ENCODE measurements at regions not wholly inside any gene's neighbourhood (a gene's known extent, or its start where the extent isn't known, plus 50 kb on each side); places are given as distances from the start of the nearest gene placed in this dataset.

- TF ChIP-seq, protein P1, sequence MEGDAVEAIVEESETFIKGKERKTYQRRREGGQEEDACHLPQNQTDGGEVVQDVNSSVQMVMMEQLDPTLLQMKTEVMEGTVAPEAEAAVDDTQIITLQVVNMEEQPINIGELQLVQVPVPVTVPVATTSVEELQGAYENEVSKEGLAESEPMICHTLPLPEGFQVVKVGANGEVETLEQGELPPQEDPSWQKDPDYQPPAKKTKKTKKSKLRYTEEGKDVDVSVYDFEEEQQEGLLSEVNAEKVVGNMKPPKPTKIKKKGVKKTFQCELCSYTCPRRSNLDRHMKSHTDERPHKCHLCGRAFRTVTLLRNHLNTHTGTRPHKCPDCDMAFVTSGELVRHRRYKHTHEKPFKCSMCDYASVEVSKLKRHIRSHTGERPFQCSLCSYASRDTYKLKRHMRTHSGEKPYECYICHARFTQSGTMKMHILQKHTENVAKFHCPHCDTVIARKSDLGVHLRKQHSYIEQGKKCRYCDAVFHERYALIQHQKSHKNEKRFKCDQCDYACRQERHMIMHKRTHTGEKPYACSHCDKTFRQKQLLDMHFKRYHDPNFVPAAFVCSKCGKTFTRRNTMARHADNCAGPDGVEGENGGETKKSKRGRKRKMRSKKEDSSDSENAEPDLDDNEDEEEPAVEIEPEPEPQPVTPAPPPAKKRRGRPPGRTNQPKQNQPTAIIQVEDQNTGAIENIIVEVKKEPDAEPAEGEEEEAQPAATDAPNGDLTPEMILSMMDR (IDR thresholded peaks at IDR 0.05; ENCODE audit: low read depth, low read length, missing input control): no peak
Observed at GRCh38 chr17:72569148-72569946, 448.5 kb downstream of the SOX9 start (continued).

- WGBS: 56% methylated on average over 9 of the region's 9 CpGs
Observed at GRCh38 chr17:72571813-72572396, 451.1 kb downstream of the SOX9 start.

More at GRCh38 chr17:72571813-72572396, 451.1 kb downstream of the SOX9 start:
- Histone ChIP-seq H3K27me3 (ENCODE audit: control insufficient read depth in 4 of 4, insufficient read depth in 4 of 4, low read length in 3 of 4) (no peaks in the 10 kb centered on the region), H3K27ac (ENCODE audit: low read depth in 1 of 2, low read length in 2 of 2) (no peak overlapping the region), H3K4me1 (ENCODE audit: control insufficient read depth in 4 of 4, insufficient read depth in 4 of 4, low read length in 3 of 4) (no peaks in the 10 kb centered on the region), H3K9me3 (ENCODE audit: control insufficient read depth in 4 of 4, low read length in 3 of 4) (no peaks in the 10 kb centered on the region), H3K9ac (ENCODE audit: low read depth in 1 of 2, low read length in 2 of 2) (no peak overlapping the region), H3K36me3 (ENCODE audit: control insufficient read depth in 4 of 4, insufficient read depth in 3 of 4, low read depth in 1 of 4, low read length in 3 of 4) (no peaks in the 10 kb centered on the region), H3K4me3 (ENCODE audit: low read depth in 1 of 3, low read length in 3 of 3) (no peak overlapping the region)
- TF ChIP-seq, protein P2, sequence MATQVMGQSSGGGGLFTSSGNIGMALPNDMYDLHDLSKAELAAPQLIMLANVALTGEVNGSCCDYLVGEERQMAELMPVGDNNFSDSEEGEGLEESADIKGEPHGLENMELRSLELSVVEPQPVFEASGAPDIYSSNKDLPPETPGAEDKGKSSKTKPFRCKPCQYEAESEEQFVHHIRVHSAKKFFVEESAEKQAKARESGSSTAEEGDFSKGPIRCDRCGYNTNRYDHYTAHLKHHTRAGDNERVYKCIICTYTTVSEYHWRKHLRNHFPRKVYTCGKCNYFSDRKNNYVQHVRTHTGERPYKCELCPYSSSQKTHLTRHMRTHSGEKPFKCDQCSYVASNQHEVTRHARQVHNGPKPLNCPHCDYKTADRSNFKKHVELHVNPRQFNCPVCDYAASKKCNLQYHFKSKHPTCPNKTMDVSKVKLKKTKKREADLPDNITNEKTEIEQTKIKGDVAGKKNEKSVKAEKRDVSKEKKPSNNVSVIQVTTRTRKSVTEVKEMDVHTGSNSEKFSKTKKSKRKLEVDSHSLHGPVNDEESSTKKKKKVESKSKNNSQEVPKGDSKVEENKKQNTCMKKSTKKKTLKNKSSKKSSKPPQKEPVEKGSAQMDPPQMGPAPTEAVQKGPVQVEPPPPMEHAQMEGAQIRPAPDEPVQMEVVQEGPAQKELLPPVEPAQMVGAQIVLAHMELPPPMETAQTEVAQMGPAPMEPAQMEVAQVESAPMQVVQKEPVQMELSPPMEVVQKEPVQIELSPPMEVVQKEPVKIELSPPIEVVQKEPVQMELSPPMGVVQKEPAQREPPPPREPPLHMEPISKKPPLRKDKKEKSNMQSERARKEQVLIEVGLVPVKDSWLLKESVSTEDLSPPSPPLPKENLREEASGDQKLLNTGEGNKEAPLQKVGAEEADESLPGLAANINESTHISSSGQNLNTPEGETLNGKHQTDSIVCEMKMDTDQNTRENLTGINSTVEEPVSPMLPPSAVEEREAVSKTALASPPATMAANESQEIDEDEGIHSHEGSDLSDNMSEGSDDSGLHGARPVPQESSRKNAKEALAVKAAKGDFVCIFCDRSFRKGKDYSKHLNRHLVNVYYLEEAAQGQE (IDR thresholded peaks at IDR 0.05): no peak
- TF ChIP-seq GABPA (IDR thresholded peaks at IDR 0.05 in 1 of 2, conservative IDR thresholded peaks at IDR 0.05 in 1 of 2) (no peak), SP1 (IDR thresholded peaks at IDR 0.05) (no peak), FOXA1 (IDR thresholded peaks at IDR 0.05) (no peak), HNF4G (IDR thresholded peaks at IDR 0.05) (no peak)
- TF ChIP-seq, protein P3, sequence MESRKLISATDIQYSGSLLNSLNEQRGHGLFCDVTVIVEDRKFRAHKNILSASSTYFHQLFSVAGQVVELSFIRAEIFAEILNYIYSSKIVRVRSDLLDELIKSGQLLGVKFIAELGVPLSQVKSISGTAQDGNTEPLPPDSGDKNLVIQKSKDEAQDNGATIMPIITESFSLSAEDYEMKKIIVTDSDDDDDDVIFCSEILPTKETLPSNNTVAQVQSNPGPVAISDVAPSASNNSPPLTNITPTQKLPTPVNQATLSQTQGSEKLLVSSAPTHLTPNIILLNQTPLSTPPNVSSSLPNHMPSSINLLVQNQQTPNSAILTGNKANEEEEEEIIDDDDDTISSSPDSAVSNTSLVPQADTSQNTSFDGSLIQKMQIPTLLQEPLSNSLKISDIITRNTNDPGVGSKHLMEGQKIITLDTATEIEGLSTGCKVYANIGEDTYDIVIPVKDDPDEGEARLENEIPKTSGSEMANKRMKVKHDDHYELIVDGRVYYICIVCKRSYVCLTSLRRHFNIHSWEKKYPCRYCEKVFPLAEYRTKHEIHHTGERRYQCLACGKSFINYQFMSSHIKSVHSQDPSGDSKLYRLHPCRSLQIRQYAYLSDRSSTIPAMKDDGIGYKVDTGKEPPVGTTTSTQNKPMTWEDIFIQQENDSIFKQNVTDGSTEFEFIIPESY (IDR thresholded peaks at IDR 0.05): no peak
- TF ChIP-seq, protein P4, sequence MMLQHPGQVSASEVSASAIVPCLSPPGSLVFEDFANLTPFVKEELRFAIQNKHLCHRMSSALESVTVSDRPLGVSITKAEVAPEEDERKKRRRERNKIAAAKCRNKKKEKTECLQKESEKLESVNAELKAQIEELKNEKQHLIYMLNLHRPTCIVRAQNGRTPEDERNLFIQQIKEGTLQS (IDR thresholded peaks at IDR 0.05): no peak
- TF ChIP-seq, protein P5, sequence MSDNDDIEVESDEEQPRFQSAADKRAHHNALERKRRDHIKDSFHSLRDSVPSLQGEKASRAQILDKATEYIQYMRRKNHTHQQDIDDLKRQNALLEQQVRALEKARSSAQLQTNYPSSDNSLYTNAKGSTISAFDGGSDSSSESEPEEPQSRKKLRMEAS (IDR thresholded peaks at IDR 0.05): no peak
- TF ChIP-seq, protein P1 (IDR thresholded peaks at IDR 0.05; ENCODE audit: low read depth, low read length, missing input control): no peak
- DNase-seq (ENCODE audit: low spot score): no peak

All from liver (tissue), 8 donors.